ENCODE measurements at regions not wholly inside any gene's neighbourhood (a gene's known extent, or its start where the extent isn't known, plus 50 kb on each side); places are given as distances from the start of the nearest gene placed in this dataset.

DNA sequence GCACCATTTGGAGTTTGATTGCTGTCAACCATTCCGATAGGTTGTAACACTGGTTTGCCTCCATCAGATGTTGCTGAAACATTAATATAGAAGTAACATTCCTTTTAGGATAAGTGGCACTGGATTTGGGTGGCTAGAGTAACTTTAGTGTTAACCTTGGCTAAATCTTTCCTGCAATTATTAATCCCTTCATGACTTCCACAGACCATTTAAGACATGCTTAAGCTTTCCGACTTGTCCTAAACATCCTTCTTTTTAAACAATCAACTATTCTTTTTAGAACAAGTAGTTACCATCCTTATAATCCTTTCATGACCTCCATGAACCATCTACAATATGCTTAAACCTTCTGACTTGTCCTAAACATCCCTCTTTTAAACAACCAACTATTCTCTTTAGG lies 465.5 kb downstream of the DCDC2C start (continued):
- TF ChIP-seq, protein P1, sequence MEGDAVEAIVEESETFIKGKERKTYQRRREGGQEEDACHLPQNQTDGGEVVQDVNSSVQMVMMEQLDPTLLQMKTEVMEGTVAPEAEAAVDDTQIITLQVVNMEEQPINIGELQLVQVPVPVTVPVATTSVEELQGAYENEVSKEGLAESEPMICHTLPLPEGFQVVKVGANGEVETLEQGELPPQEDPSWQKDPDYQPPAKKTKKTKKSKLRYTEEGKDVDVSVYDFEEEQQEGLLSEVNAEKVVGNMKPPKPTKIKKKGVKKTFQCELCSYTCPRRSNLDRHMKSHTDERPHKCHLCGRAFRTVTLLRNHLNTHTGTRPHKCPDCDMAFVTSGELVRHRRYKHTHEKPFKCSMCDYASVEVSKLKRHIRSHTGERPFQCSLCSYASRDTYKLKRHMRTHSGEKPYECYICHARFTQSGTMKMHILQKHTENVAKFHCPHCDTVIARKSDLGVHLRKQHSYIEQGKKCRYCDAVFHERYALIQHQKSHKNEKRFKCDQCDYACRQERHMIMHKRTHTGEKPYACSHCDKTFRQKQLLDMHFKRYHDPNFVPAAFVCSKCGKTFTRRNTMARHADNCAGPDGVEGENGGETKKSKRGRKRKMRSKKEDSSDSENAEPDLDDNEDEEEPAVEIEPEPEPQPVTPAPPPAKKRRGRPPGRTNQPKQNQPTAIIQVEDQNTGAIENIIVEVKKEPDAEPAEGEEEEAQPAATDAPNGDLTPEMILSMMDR (IDR thresholded peaks at IDR 0.05 in 2 of 3, conservative IDR thresholded peaks at IDR 0.05 in 1 of 3; ENCODE audit: borderline replicate concordance in 1 of 3, insufficient read depth in 1 of 3, low read depth in 2 of 3, low read length in 2 of 3), result no peak
- no peak for TF ChIP-seq EZH2 (IDR thresholded peaks at IDR 0.05)
- no peak for TF ChIP-seq YY1 (IDR thresholded peaks at IDR 0.05; ENCODE audit: extremely low read depth, insufficient replicate concordance, low read depth, low read length)
- TF ChIP-seq ZNF274 (IDR thresholded peaks at IDR 0.05; ENCODE audit: low read depth, low read length), result no peak
- TF ChIP-seq, protein P2, sequence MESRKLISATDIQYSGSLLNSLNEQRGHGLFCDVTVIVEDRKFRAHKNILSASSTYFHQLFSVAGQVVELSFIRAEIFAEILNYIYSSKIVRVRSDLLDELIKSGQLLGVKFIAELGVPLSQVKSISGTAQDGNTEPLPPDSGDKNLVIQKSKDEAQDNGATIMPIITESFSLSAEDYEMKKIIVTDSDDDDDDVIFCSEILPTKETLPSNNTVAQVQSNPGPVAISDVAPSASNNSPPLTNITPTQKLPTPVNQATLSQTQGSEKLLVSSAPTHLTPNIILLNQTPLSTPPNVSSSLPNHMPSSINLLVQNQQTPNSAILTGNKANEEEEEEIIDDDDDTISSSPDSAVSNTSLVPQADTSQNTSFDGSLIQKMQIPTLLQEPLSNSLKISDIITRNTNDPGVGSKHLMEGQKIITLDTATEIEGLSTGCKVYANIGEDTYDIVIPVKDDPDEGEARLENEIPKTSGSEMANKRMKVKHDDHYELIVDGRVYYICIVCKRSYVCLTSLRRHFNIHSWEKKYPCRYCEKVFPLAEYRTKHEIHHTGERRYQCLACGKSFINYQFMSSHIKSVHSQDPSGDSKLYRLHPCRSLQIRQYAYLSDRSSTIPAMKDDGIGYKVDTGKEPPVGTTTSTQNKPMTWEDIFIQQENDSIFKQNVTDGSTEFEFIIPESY (IDR thresholded peaks at IDR 0.05; ENCODE audit: extremely low read depth, insufficient replicate concordance, low read length), result no peak

DNA sequence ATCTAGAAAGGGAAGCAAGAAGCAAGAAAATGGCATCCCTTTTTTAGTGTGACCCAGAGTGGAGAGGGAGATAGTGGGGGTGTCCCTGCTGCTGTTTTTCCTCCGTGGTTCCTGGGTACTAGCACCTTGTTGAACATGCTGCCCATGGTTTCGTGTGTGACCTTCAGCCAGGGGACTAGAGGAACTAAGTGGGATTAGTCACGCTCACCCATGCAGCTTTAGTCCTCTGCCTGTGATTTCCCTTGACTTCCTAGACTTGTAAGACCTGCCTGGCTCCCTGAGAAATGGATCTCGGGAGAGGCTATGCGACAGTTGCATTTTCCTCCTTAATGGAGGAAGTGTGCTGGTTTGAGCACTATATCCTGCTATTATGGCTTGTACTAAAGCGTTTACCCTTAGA lies 471.4 kb downstream of the DCDC2C start:
- no peaks in the 10 kb centered on the region for H3K27me3 ChIP-seq (ENCODE audit: insufficient read depth, low read length)
- POLR2A ChIA-PET, result no interaction called here
- H3K4me3 ChIP-seq (replicated peaks in 1 of 2; ENCODE audit: low read depth in 1 of 2, low read length in 2 of 2), result no peak overlapping the region
- no peak overlapping the region for H3K4me2 ChIP-seq (ENCODE audit: low read length)
- BruUV-seq (replicated peaks), result no TSS peak
- no peaks in the 10 kb centered on the region; the same call in 1 of the 2 replicates for H4K20me1 ChIP-seq (ENCODE audit: insufficient read depth)
- no peaks in the 10 kb centered on the region for H3K36me3 ChIP-seq (ENCODE audit: control insufficient read depth in 1 of 2, insufficient read depth in 2 of 2, low read length in 2 of 2)
- CTCF ChIA-PET, result no interaction called here
- H3K9me2 ChIP-seq (ENCODE audit: insufficient read depth), result no peaks in the 10 kb centered on the region
- H3K27ac ChIP-seq (ENCODE audit: low read depth, low read length), result no peak overlapping the region
- H3K9ac ChIP-seq (ENCODE audit: low read length), result no peak overlapping the region
- RAD21 ChIA-PET (ENCODE audit: low non-redundant PET in 1 of 2, low total read pairs in 2 of 2, uncharacterized antibody in 2 of 2, unreplicated experiment in 2 of 2), result no interaction called here
- peaks cover 0 to 5% of the 10 kb centered on the region in 2 experiments; a peak in 1 of 4 replicates for H3K9me3 ChIP-seq (ENCODE audit: control insufficient read depth in 1 of 2, insufficient read depth in 1 of 2, low read depth in 1 of 2, low read length in 2 of 2)
- intact Hi-C loops (cut with micrococcal nuclease), result no loop called here
- H3K79me2 ChIP-seq (ENCODE audit: insufficient read depth, low read length), result no peaks in the 10 kb centered on the region
- no peaks in the 10 kb centered on the region for H3K4me1 ChIP-seq (ENCODE audit: control insufficient read depth in 1 of 2, insufficient read depth in 2 of 2, low read length in 2 of 2)
- ATAC-seq (no peak), DNase-seq (ENCODE audit: low read depth, low spot score) (no peak)
- no peak overlapping the region for H2AFZ ChIP-seq (ENCODE audit: low read depth, low read length, poor library complexity, severe bottlenecking)
- TF ChIP-seq SP1 (IDR thresholded peaks at IDR 0.05; ENCODE audit: low read depth) (no peak), EZH2 (IDR thresholded peaks at IDR 0.05) (no peak), CBX3 (IDR thresholded peaks at IDR 0.05; ENCODE audit: low read depth) (no peak), RAD21 (IDR thresholded peaks at IDR 0.05; ENCODE audit: low read depth) (no peak), POLR2A (IDR thresholded peaks at IDR 0.05; ENCODE audit: borderline replicate concordance, extremely low read depth, insufficient read depth, insufficient read length) (no peak), JUND (IDR thresholded peaks at IDR 0.05) (no peak), FOSL1 (IDR thresholded peaks at IDR 0.05; ENCODE audit: low read depth) (no peak), POLR2AphosphoS5 (IDR thresholded peaks at IDR 0.05; ENCODE audit: low read depth, low read length) (no peak), ZFX (IDR thresholded peaks at IDR 0.05) (no peak), EZH2phosphoT487 (IDR thresholded peaks at IDR 0.05; ENCODE audit: borderline replicate concordance) (no peak), ELF1 (IDR thresholded peaks at IDR 0.05; ENCODE audit: borderline replicate concordance, low read depth) (no peak), TCF7L2 (IDR thresholded peaks at IDR 0.05; ENCODE audit: borderline replicate concordance, extremely low read depth, insufficient read depth, insufficient read length) (no peak), CEBPB (IDR thresholded peaks at IDR 0.05; ENCODE audit: low read depth) (no peak), SRF (IDR thresholded peaks at IDR 0.05; ENCODE audit: low read depth) (no peak)
- TF ChIP-seq, protein P3, sequence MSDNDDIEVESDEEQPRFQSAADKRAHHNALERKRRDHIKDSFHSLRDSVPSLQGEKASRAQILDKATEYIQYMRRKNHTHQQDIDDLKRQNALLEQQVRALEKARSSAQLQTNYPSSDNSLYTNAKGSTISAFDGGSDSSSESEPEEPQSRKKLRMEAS (IDR thresholded peaks at IDR 0.05), result no peak
- TF ChIP-seq, protein P4, sequence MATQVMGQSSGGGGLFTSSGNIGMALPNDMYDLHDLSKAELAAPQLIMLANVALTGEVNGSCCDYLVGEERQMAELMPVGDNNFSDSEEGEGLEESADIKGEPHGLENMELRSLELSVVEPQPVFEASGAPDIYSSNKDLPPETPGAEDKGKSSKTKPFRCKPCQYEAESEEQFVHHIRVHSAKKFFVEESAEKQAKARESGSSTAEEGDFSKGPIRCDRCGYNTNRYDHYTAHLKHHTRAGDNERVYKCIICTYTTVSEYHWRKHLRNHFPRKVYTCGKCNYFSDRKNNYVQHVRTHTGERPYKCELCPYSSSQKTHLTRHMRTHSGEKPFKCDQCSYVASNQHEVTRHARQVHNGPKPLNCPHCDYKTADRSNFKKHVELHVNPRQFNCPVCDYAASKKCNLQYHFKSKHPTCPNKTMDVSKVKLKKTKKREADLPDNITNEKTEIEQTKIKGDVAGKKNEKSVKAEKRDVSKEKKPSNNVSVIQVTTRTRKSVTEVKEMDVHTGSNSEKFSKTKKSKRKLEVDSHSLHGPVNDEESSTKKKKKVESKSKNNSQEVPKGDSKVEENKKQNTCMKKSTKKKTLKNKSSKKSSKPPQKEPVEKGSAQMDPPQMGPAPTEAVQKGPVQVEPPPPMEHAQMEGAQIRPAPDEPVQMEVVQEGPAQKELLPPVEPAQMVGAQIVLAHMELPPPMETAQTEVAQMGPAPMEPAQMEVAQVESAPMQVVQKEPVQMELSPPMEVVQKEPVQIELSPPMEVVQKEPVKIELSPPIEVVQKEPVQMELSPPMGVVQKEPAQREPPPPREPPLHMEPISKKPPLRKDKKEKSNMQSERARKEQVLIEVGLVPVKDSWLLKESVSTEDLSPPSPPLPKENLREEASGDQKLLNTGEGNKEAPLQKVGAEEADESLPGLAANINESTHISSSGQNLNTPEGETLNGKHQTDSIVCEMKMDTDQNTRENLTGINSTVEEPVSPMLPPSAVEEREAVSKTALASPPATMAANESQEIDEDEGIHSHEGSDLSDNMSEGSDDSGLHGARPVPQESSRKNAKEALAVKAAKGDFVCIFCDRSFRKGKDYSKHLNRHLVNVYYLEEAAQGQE (IDR thresholded peaks at IDR 0.05; ENCODE audit: low read depth), result no peak
